Duodenal mucosa (tissue), 2 donors: ENCODE measurements at regions not wholly inside any gene's neighbourhood (a gene's known extent, or its start where the extent isn't known, plus 50 kb on each side); places are given as distances from the start of the nearest gene placed in this dataset.

ENCODE experiments used
- H3K27ac ChIP-seq: one replicate; pipeline ENCODE4 v1.7.0; 2013; ENCODE audit warnings: low read depth, low read length
- H3K27me3 ChIP-seq, 2 donors: one replicate each; pipeline ENCODE4 v1.7.0; 2013; ENCODE audit warnings: low read length in 2 of 2, control low read depth in 1 of 2; ENCODE audit not compliant: insufficient read depth in 2 of 2, control insufficient read depth in 1 of 2
- H3K36me3 ChIP-seq, 2 donors: one replicate each; pipeline ENCODE4 v1.7.0; 2013; ENCODE audit warnings: low read length in 2 of 2, control low read depth in 1 of 2; ENCODE audit not compliant: insufficient read depth in 2 of 2, control insufficient read depth in 1 of 2
- H3K4me1 ChIP-seq, 2 donors: one replicate each; pipeline ENCODE4 v1.7.0; 2013; ENCODE audit warnings: low read length in 2 of 2, control low read depth in 1 of 2; ENCODE audit not compliant: insufficient read depth in 2 of 2, control insufficient read depth in 1 of 2
- H3K4me3 ChIP-seq, 2 donors: one replicate each; pipeline ENCODE4 v1.7.0; 2013; ENCODE audit warnings: low read length in 2 of 2, low read depth in 1 of 2
- H3K9ac ChIP-seq, 2 donors: one replicate each; pipeline ENCODE4 v1.7.0; 2013; ENCODE audit warnings: low read length in 2 of 2, low read depth in 1 of 2
- H3K9me3 ChIP-seq, 2 donors: one replicate each; pipeline ENCODE4 v1.7.0; 2013; ENCODE audit warnings: low read length in 2 of 2, control low read depth in 1 of 2; ENCODE audit not compliant: control insufficient read depth in 1 of 2

- no peaks in the 10 kb centered on the region for H3K36me3 ChIP-seq
- no peaks in the 10 kb centered on the region for H3K9me3 ChIP-seq
Observed at GRCh38 chr3:56861511-56861910, 59.8 kb upstream of the ARHGEF3 start.

GRCh38 chr3:56860939-56861338 lies 59.2 kb upstream of the ARHGEF3 start:
- Histone ChIP-seq H3K4me1 (no peaks in the 10 kb centered on the region), H3K4me3 (no peak overlapping the region), H3K36me3 (no peaks in the 10 kb centered on the region), H3K27ac (no peak overlapping the region), H3K9me3 (no peaks in the 10 kb centered on the region), H3K27me3 (no peaks in the 10 kb centered on the region), H3K9ac (no peak overlapping the region)

More at GRCh38 chr3:56861511-56861910, 59.8 kb upstream of the ARHGEF3 start:
- no peaks in the 10 kb centered on the region for H3K4me1 ChIP-seq
- H3K27me3 ChIP-seq: no peaks in the 10 kb centered on the region
- H3K9ac ChIP-seq: no peak overlapping the region
- H3K27ac ChIP-seq: no peak overlapping the region
- no peak overlapping the region for H3K4me3 ChIP-seq

- Histone ChIP-seq H3K27ac (no peak overlapping the region), H3K27me3 (no peaks in the 10 kb centered on the region), H3K9me3 (no peaks in the 10 kb centered on the region), H3K4me1 (no peaks in the 10 kb centered on the region), H3K9ac (no peak overlapping the region), H3K36me3 (no peaks in the 10 kb centered on the region), H3K4me3 (no peak overlapping the region)
Observed at GRCh38 chr3:56860351-56860750, 58.6 kb upstream of the ARHGEF3 start.

GRCh38 chr3:56858331-56858730 lies 56.6 kb upstream of the ARHGEF3 start:
- no peaks in the 10 kb centered on the region for H3K27me3 ChIP-seq
- no peaks in the 10 kb centered on the region for H3K9me3 ChIP-seq
- H3K27ac ChIP-seq: no peak overlapping the region
- H3K4me1 ChIP-seq: no peaks in the 10 kb centered on the region
- H3K4me3 ChIP-seq: no peak overlapping the region
- no peak overlapping the region for H3K9ac ChIP-seq
- no peaks in the 10 kb centered on the region for H3K36me3 ChIP-seq

GRCh38 chr3:56857178-56857577 lies 55.4 kb upstream of the ARHGEF3 start:
- H3K36me3 ChIP-seq: no peaks in the 10 kb centered on the region
- no peaks in the 10 kb centered on the region for H3K4me1 ChIP-seq
- H3K27ac ChIP-seq: no peak overlapping the region
- no peak overlapping the region for H3K4me3 ChIP-seq
- no peak overlapping the region for H3K9ac ChIP-seq
- no peaks in the 10 kb centered on the region for H3K27me3 ChIP-seq
- H3K9me3 ChIP-seq: no peaks in the 10 kb centered on the region

GRCh38 chr3:56856752-56857151 lies 55.0 kb upstream of the ARHGEF3 start:
- no peaks in the 10 kb centered on the region for H3K4me1 ChIP-seq
- H3K4me3 ChIP-seq: no peak overlapping the region
- no peaks in the 10 kb centered on the region for H3K9me3 ChIP-seq
- H3K27ac ChIP-seq: no peak overlapping the region
- no peaks in the 10 kb centered on the region for H3K36me3 ChIP-seq
- no peaks in the 10 kb centered on the region for H3K27me3 ChIP-seq
- no peak overlapping the region for H3K9ac ChIP-seq

- Histone ChIP-seq H3K36me3 (no peaks in the 10 kb centered on the region), H3K4me1 (no peaks in the 10 kb centered on the region), H3K4me3 (no peak overlapping the region), H3K27me3 (no peaks in the 10 kb centered on the region), H3K27ac (no peak overlapping the region), H3K9me3 (no peaks in the 10 kb centered on the region), H3K9ac (no peak overlapping the region)
Observed at GRCh38 chr3:56855856-56856512, 54.2 kb upstream of the ARHGEF3 start.

GRCh38 chr3:56854856-56855611 lies 53.3 kb upstream of the ARHGEF3 start:
- no peaks in the 10 kb centered on the region for H3K36me3 ChIP-seq
- H3K4me3 ChIP-seq: no peak overlapping the region
- H3K27me3 ChIP-seq: no peaks in the 10 kb centered on the region
- H3K27ac ChIP-seq: no peak overlapping the region
- H3K9me3 ChIP-seq: no peaks in the 10 kb centered on the region
- no peak overlapping the region for H3K9ac ChIP-seq
- H3K4me1 ChIP-seq: no peaks in the 10 kb centered on the region

GRCh38 chr3:56851966-56852884 lies 50.5 kb upstream of the ARHGEF3 start:
- Histone ChIP-seq H3K27me3 (no peaks in the 10 kb centered on the region), H3K4me3 (no peak overlapping the region), H3K9ac (no peak overlapping the region), H3K36me3 (no peaks in the 10 kb centered on the region), H3K4me1 (no peaks in the 10 kb centered on the region), H3K27ac (no peak overlapping the region), H3K9me3 (no peaks in the 10 kb centered on the region)
